ENCODE measurements at regions not wholly inside any gene's neighbourhood (a gene's known extent, or its start where the extent isn't known, plus 50 kb on each side); places are given as distances from the start of the nearest gene placed in this dataset.

GRCh38 chr3:101992863-101993262 lies 143.5 kb downstream of the NFKBIZ start:
- no peak for TF ChIP-seq FOXK2 (IDR thresholded peaks at IDR 0.05)
- TF ChIP-seq, protein P1, sequence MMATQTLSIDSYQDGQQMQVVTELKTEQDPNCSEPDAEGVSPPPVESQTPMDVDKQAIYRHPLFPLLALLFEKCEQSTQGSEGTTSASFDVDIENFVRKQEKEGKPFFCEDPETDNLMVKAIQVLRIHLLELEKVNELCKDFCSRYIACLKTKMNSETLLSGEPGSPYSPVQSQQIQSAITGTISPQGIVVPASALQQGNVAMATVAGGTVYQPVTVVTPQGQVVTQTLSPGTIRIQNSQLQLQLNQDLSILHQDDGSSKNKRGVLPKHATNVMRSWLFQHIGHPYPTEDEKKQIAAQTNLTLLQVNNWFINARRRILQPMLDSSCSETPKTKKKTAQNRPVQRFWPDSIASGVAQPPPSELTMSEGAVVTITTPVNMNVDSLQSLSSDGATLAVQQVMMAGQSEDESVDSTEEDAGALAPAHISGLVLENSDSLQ (IDR thresholded peaks at IDR 0.05): no peak
- TF ChIP-seq BHLHE40 (IDR thresholded peaks at IDR 0.05; ENCODE audit: borderline replicate concordance): no peak
- TF ChIP-seq HDGF (IDR thresholded peaks at IDR 0.05; ENCODE audit: borderline replicate concordance): no peak
- no peak for TF ChIP-seq L3MBTL2 (conservative IDR thresholded peaks at IDR 0.05)
- TF ChIP-seq FOXA1 (IDR thresholded peaks at IDR 0.05): no peak
- no peak for TF ChIP-seq FOXM1 (IDR thresholded peaks at IDR 0.05; ENCODE audit: borderline replicate concordance)
- no peak for TF ChIP-seq LEF1 (IDR thresholded peaks at IDR 0.05; ENCODE audit: borderline replicate concordance)
- ChIA-PET CTCF (no interaction called here), POLR2A (no interaction called here)
- no peak for DNase-seq (ENCODE audit: extremely low spot score)

- ChIA-PET POLR2A (no interaction called here), CTCF (interaction anchor here (0.7 kb wide), 1 partner anchor 230 kb away, joined by 3 read pairs; no protein-coding TSS in a partner anchor)
- no peak for DNase-seq (ENCODE audit: extremely low spot score)
- TF ChIP-seq SP1 (IDR thresholded peaks at IDR 0.05): no peak
- TF ChIP-seq, protein P1 (IDR thresholded peaks at IDR 0.05): no peak
- TF ChIP-seq CTBP1 (IDR thresholded peaks at IDR 0.05; ENCODE audit: borderline replicate concordance): no peak
- TF ChIP-seq FOXM1 (IDR thresholded peaks at IDR 0.05; ENCODE audit: borderline replicate concordance): no peak
- TF ChIP-seq FOXA1 (IDR thresholded peaks at IDR 0.05): no peak
- TF ChIP-seq ARNT (IDR thresholded peaks at IDR 0.05): no peak
- TF ChIP-seq SUZ12 (IDR thresholded peaks at IDR 0.05): no peak
- no peak for TF ChIP-seq BHLHE40 (IDR thresholded peaks at IDR 0.05; ENCODE audit: borderline replicate concordance)
- TF ChIP-seq HDGF (IDR thresholded peaks at IDR 0.05; ENCODE audit: borderline replicate concordance): no peak
- TF ChIP-seq NFRKB (IDR thresholded peaks at IDR 0.05): no peak
- no peak for TF ChIP-seq ZNF384 (IDR thresholded peaks at IDR 0.05)
- TF ChIP-seq LEF1 (IDR thresholded peaks at IDR 0.05; ENCODE audit: borderline replicate concordance): no peak
- no peak for TF ChIP-seq L3MBTL2 (conservative IDR thresholded peaks at IDR 0.05)
- no peak for TF ChIP-seq ELF4 (IDR thresholded peaks at IDR 0.05)
- no peak for TF ChIP-seq FOXK2 (IDR thresholded peaks at IDR 0.05)
- TF ChIP-seq TARDBP (IDR thresholded peaks at IDR 0.05): no peak
These were observed 145.1 kb downstream of the NFKBIZ start for GRCh38 chr3:101994386-101994785.

GRCh38 chr3:101995371-101996046 lies 146.2 kb downstream of the NFKBIZ start:
- no peak for TF ChIP-seq NFRKB (IDR thresholded peaks at IDR 0.05)
- TF ChIP-seq TARDBP (IDR thresholded peaks at IDR 0.05): no peak
- no peak for TF ChIP-seq LEF1 (IDR thresholded peaks at IDR 0.05; ENCODE audit: borderline replicate concordance)
- TF ChIP-seq FOXA1 (IDR thresholded peaks at IDR 0.05): no peak
- TF ChIP-seq CTBP1 (IDR thresholded peaks at IDR 0.05; ENCODE audit: borderline replicate concordance): no peak
- no peak for TF ChIP-seq HDGF (IDR thresholded peaks at IDR 0.05; ENCODE audit: borderline replicate concordance)
- TF ChIP-seq FOXM1 (IDR thresholded peaks at IDR 0.05; ENCODE audit: borderline replicate concordance): no peak
- no peak for TF ChIP-seq ELF4 (IDR thresholded peaks at IDR 0.05)
- no peak for TF ChIP-seq SUZ12 (IDR thresholded peaks at IDR 0.05)
- TF ChIP-seq ARNT (IDR thresholded peaks at IDR 0.05): no peak
- no peak for TF ChIP-seq BHLHE40 (IDR thresholded peaks at IDR 0.05; ENCODE audit: borderline replicate concordance)
- no peak for TF ChIP-seq FOXK2 (IDR thresholded peaks at IDR 0.05)
- no peak for TF ChIP-seq L3MBTL2 (conservative IDR thresholded peaks at IDR 0.05)
- no peak for TF ChIP-seq ZNF384 (IDR thresholded peaks at IDR 0.05)
- TF ChIP-seq SP1 (IDR thresholded peaks at IDR 0.05): no peak
- TF ChIP-seq, protein P1 (IDR thresholded peaks at IDR 0.05): no peak
- no peak for DNase-seq (ENCODE audit: extremely low spot score)
- POLR2A ChIA-PET: no interaction called here
- CTCF ChIA-PET: interaction anchor here (0.7 kb wide), 1 partner anchor 229 kb away, joined by 3 read pairs; no protein-coding TSS in a partner anchor

DNA sequence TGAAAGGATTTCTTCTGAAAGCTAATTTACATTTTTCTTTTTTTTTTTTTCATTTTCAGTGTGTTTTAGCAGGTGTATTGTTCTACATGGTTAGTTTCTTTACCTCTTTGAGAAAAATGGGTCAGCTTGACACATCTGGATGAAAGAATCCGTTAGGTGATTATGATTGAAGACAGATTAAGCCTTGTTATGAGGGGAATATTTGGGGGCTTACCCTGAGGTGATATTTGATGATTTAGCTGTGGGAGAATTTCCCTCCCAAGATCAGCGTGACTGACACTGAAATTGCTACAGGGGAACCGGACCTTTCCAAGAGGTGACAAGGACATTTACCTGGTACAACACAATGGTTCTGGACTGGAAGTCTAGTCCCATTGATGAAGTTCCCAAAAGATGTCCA lies 147.5 kb downstream of the NFKBIZ start:
- TF ChIP-seq ARNT (IDR thresholded peaks at IDR 0.05) (no peak), FOXM1 (IDR thresholded peaks at IDR 0.05; ENCODE audit: borderline replicate concordance) (no peak), CTBP1 (IDR thresholded peaks at IDR 0.05; ENCODE audit: borderline replicate concordance) (no peak), FOXA1 (IDR thresholded peaks at IDR 0.05) (no peak), LEF1 (IDR thresholded peaks at IDR 0.05; ENCODE audit: borderline replicate concordance) (no peak), L3MBTL2 (conservative IDR thresholded peaks at IDR 0.05) (no peak), TARDBP (IDR thresholded peaks at IDR 0.05) (no peak), FOXK2 (IDR thresholded peaks at IDR 0.05) (no peak)
- TF ChIP-seq, protein P1 (IDR thresholded peaks at IDR 0.05): no peak
- ChIA-PET CTCF (interaction anchor here (0.7 kb wide), 1 partner anchor 194 kb away, joined by 4 read pairs; no protein-coding TSS in a partner anchor), POLR2A (interaction anchor here (0.6 kb wide), 1 partner anchor 71 kb away, joined by 3 read pairs; no protein-coding TSS in a partner anchor)
- DNase-seq (ENCODE audit: extremely low spot score): no peak

- ChIA-PET POLR2A (no interaction called here), CTCF (interaction anchor here (1.3 to 1.6 kb wide), 3 partner anchors 12 to 231 kb away, joined by 3 to 9 read pairs (median 5); no protein-coding TSS in a partner anchor)
- TF ChIP-seq, protein P1 (IDR thresholded peaks at IDR 0.05): peak; percentile 80
- no peak for TF ChIP-seq ELF4 (IDR thresholded peaks at IDR 0.05)
- no peak for DNase-seq (ENCODE audit: extremely low spot score)
These were observed 149.1 kb downstream of the NFKBIZ start for GRCh38 chr3:101998256-101998926.

All from HEK293T (cell line).